Ammon's horn (tissue), 1 donor: ENCODE measurements at regions not wholly inside any gene's neighbourhood (a gene's known extent, or its start where the extent isn't known, plus 50 kb on each side); places are given as distances from the start of the nearest gene placed in this dataset.

Experiments used
- DNase-seq: peaks from one replicate; pipeline ENCODE4 v3.0.0-alpha.2; 2016; ENCODE audit warnings: low spot score

DNA sequence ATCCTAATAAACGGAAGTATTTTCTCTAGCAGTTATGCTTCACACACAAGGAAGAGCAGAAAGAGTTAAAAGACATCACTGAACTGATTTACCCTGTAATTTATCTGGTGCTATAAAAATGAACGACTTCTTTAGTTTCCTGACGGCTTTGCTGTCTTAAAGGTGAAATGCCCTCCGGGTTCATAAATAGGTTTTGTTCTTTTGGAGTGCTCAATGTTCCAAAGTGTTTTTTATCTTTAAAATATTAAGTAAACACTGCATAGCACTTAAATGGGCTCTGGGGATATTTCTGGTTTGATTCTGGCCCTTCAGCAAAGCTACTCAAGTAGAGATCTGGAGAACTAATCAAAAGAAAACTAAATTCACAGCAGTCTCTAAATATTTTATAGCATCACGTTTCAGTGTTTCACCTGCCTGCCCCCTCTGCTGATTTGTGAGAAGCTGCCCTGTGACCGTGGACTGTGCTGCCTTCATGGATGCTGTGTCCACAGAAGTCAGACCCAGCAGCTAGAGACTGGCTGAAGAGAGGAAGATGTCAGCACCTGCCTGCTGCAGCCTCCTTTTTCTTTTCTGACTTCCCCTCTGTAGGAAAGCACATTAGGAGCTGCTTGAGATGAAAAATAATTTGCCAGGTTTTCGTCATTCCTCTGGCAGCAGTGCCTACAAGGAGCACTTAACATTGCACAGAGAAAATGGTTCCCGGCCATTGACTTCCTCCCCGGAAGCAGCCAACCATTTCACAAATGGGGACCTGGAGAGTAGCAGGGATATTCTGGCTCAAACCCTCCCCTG is 205.1 kb upstream of the FSCB start:
- no peak for DNase-seq

DNA sequence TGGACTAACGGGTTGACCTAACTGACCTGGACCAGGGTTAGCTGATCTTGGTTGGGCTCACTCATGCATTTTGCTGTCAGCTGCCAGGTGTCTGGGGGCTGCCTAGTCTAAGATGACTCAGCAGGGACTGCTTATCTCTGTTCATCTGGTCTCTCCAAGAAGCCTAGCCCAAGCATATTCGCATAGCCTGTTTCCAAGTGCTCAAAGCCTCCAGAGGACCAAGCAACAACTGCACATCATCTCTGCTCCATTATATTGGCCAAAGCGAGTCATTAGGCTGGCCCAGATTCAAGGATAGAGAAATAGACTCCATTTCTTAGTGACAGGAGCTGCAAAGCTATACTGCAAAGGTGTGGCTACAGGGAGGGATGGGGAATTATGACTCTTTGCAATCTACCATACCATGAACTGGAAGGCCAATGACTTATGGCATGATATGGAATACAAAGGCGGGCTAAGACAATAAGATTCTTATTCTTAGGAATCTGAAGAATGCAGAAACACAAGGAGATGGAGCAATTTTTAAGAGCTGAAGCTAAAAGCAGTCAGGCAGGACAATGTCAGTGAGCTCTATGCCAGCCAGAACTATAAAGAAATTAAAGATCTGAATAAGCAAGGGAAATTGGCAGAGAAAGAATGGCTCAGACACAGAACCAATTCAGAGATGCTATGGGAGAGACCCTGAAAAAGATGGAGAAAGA is 194.6 kb upstream of the FSCB start:
- DNase-seq = no peak

DNA sequence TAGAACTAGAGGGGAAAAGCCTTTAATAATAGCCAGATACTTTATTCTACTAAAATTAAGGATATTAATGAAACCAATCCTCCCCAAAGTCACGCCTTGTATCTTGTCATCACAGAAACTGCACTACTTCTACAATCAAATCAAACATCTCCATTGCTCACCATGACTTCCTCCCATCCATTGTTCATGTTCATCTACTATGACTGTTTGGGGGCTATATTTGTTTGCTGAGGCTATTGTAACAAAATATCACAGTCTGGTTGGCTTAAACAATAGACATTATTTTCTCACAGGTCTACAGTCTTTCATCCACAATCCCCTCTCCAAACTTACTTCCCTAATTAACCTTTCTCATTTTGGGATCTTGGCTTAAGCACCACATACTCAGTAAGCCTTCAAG is 193.6 kb upstream of the FSCB start:
- no peak for DNase-seq

DNA sequence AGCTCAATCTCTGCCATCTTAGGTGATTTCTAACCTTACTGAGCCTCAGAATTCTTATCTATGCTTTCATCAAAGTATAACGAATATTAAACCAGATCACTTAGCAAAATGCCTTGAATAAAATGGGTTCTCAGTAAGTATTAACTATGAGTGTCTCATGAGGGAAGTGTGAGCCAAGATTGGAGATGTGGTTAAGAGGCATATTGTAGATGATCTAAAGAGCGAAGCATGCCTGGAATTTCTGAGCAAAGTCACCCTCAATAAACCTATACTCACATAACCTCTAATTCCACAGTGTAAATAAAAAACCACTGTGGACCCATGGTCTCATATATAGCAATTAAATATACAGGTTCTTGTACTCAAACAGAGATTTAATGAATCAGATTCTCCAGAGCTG is 193.1 kb upstream of the FSCB start:
- no peak for DNase-seq

DNA sequence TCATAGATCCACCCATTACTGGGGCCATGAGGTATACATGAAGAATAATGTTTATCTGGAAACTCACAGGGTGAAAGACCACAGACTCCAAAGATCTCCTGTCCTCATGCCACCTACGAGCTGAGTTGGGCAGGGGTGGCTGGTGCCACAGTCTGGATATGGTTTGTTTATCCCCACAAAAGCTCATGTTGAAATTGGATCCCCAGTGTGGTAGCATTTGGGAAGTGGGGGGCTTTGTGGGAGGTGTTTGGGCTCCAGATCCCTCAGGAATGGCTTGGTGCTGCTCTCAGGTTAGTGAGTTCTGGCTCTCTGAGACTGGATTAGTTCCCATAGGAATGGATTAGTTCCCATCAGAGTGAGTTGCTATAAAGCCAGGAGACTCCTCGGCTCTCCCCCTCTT is 192.3 kb upstream of the FSCB start:
- no peak for DNase-seq

DNA sequence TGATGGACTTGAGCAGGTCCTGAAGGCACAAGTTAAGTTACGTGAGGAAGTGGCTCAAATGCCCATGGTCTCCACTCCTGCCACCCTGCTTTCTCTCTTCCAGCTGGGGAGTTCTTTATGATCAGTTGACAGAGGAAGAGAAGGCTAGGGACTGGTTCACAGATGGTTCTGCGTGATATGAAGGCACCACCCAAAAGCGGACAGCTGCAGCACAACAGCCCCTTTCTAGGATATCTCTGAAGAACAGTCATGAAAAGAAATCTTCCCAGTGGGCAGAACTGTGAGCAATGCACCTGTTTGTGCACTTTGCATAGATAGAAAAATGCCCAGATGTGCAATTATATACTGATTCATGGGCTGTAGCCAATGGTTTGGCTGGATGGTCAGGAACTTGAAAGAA is 162.4 kb upstream of the FSCB start:
- no peak for DNase-seq

DNA sequence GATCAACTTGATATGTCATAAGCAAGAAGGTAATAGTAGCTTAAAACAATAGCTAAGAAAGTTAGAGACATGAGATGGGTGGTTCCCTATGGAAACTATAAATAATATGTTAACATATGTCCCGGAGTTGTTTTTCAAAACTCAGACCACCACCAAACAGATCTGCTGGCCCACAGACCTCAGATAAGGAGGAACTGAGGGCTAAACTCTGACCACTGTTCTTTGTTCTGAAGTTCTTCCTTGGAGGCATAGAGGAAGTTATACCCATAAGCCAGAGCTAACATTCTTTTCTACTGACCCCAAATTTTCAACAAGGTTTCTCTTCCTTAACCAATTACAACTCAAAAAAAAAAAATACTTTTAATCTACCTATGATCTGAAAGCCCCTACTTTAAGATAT is 156.1 kb upstream of the FSCB start:
- no peak for DNase-seq

DNA sequence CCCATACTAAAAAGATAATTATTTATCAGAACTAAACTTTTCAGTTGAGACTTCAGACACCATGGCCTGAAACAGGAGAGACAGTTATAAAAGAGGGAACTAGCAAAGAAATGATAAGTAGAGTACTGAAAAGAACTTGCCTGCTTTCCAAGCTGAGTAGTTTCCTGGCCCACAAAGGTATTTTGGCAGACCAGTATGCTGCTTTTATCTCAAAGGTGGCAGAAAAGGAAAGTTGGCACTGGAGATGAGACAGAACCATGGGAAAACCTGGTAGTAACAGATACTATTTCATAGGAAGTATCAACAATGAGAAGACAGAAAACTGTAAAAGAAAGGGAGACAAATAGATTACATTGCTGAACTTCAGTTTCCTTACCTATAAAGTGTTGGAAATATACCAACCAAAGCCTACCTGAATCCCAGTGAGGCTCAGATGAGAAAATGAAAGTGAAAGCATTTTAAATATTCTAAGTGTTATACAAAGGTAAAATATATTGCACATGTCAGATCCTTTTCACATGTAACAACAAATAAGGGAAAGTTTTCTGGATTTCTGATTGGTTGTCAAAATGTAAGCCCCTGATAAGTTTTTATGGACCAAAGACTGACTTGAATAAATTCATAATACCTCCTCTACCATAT is 155.3 kb upstream of the FSCB start:
- DNase-seq = no peak

DNA sequence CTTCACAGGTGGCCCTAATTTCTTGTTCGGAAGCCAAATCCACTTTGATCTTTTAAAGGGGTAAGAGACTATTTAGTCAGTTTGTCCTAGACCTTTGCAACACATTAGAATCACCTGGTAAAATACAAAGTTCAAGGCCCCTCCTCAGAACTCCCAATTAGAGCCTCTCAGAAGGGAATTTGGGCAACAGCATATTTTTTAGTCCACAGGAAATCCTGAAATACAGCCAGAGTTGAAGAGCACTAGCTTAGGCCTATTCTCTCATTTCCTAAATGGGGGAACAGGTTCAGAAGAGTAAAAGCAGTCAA is 151.3 kb upstream of the FSCB start:
- no peak for DNase-seq

DNA sequence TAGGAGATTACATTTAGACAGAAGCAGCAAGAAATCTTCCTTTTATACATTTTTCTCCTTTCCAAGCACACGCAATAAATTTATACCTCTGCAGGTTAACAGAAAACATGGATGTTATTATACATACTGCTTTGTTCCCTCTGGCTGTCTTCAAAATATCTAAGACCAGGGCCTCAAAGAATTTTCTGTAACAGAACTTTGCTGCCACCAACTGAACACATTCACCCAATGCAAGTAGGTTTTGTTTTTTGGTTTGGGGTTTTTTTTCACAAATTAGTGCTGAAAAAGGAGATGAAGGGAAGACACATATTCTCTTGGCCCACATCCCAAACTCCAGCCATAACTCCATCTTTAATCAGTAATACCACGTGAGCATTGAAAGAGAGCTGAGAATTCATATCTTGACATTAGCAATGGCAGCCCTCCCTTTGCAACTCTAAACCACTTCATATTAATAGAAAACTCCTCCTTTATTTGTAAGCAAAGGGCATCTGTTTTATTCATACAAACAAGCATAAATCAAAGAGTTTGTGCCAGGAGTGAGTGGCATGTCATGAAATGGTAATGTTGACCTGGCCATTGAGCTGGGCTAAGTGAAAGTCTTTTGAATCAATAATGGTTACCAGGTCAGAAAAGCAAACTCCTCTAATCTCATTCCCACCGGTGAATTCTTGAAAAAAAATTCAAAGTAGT is 150.8 kb upstream of the FSCB start:
- DNase-seq = peak; percentile 34

DNA sequence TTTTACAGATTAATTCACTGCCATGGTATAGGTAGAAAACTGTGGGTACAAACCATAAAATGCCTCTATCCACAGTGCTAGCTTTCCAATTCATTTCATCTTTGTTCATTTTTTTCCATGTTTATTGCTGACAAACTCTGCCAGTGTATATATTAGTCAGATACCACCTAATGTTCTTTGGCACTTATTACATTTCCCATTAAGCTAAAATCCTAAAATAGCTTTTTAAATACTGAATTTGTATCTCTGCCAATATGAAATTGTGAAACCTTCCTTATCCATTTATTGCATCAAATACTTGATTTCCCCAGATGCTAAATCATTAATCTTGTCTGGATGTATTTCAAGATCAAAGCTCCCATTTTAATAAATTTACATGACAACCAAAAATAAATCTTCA is 150.1 kb upstream of the FSCB start:
- DNase-seq = no peak

DNA sequence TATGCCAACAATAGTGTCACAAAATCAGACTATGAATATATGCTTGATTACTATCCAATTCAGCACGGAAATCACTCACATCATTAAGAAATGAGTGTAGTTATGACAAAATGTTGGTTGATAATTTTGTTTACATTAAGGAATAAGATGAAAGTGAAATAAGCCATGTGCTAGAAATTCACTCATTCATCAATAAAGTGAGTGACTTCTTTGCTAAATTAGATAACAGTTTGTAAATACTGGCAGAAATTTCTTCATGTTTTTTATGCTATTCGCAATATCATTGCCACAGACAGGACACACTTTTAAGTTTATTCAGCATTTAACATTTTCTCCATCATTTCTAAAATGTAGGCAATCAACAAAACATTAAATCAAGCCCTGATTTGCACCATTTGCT is 147.5 kb upstream of the FSCB start:
- no peak for DNase-seq

DNA sequence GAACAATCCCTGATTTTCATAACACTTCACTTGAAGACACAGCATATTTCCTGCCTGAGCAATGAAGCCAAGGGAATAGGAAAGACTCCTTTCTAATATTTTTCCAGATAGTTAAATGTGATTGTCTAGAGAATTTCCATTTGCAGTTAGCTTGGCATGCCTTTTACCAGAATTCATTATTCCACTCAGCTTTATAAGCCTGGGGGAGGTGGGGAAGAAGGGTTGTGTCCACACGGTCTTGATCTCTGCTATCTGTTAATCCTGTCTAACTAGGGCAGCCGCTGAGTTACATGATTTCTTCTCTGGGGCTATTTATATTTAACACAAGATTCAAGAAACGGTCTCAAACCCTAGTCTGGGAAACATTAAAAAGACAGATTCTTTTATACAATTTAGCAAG is 146.6 kb upstream of the FSCB start:
- no peak for DNase-seq

DNA sequence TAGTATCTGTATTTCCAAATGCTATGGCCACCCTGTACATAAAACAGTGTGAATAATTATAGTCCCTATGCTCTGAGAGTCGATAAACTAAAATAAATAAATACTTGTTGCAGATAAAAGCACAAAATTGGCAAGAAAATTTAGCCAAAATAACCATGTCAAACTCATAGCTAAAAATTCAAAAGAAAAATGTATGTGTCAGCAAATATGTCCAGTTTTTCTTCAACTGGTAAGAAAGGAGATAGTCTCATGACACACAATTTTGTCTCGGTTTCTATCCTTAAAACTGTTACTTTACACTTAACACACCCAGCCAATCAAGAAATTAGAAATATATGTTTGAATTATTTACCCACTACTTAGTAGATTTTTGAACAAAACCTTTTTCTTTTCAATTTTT is 145.6 kb upstream of the FSCB start:
- DNase-seq = no peak

DNA sequence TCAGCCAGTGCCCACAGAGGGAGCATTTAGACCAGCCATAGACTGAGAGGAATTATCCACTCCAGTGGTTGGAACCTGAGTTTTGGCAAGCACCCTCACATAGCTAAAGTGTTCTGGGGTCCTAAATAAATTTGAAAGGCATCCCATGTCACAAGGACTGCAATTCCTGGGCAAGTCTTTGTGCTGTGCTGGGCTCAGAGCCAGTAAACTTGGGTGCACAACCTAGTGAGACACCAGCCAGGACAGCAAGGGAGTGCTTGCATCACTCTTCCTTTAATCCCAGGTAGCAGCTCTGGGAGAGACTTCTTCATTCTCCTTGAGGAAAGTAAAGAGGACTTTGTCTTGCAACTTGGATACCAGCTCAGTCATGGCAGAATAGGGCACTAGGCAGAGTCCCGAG is 142.0 kb upstream of the FSCB start:
- DNase-seq = no peak

DNA sequence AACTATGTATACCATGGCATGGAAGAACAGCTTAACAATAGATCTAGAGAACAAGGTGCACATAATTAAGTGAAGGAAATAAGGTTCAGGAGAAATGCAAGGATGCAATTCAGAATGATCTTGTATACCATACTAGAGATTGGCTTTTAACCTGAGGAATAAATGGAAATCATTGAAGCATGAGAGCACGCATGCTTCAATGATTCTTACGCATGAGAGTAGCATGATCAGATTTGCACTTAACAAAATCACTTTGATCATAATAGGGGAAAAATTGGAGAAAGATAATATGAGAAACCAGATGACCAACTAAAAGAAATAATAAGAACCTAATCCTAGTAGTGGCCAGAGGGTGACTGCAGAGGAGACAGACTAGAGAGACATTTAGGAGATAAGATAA is 133.3 kb upstream of the FSCB start:
- DNase-seq = no peak

DNA sequence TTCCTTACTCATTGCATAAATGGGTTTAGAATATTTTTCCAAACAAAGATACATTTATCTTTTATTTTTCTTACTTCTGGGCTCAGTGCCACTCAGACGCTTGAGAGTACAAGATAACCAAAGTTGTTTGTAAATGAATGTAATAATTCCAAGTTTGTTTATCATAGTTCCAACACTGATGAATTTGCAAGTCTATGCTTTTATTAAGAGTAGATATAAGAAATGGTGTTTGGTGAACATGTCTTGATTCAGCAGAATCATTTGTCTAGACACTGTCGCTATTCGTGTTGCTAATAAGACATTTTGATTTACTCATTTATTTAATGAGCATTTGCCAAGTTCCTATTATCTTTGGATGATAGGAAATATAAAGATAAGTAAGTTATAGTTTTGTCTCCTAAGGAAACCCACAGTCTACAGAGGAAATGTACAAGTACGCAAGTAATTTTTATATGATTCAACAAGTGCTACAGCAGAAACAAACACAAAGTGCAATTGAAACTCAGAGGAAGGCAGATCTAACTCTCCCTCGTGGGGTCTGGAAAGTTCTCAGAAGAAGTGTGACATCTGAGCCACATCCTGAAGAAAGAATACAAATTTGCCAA is 132.8 kb upstream of the FSCB start:
- DNase-seq = no peak

DNA sequence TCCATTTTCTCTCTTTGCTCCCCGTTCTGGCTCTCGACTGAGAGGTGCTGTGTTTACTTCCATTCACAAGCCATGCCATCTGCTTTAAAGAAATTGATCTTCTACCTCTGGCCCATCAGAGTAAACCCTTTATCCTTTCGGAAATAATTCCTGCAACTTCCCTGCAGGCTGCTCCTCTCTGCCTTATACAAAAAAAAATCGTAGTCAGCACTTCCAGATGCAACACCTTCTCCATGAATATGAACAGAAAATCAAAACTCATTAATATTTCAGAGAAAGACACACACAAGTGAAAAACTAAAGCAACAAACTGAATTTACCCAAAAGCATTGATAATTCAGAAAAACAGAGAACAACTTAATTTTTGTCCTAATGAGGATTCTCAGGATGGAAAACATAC is 127.6 kb upstream of the FSCB start:
- DNase-seq = no peak

DNA sequence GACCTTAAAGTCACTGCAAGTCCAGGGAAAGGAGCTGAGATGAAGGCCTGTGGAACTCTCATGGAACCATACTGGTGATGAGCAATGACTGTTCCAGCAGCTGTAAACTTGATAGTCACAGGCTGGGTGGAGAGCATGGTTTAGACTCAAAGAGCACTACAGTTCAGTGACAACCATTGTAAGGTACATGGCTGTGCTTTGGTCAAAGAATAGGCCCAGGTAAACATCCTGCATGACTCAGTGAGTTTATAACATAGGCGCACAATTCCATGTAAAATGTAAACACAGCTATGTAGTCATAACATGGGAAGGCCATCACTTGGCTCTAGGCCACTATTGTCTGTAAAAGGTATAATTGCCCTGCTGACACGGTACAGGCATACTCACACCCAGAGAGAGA is 119.3 kb upstream of the FSCB start:
- DNase-seq = no peak

DNA sequence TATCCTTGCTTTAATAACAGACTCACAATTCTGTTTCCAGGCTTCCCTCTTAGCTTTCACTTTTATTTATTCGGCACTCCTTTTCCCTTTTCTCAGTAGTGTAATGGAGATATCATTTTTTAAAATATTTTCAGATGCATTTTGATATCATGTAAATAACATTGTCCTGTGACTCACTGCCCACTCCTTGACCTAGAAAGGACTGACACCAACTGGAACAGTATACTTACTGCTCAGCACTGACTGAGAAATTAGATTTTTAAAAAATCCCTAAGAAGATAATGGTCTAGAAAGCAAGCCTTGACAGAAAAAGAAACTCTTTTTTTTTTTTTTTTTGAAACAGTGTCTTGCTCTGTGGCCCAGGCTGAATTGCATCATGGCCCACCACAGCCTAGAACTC is 118.0 kb upstream of the FSCB start:
- DNase-seq = no peak

DNA sequence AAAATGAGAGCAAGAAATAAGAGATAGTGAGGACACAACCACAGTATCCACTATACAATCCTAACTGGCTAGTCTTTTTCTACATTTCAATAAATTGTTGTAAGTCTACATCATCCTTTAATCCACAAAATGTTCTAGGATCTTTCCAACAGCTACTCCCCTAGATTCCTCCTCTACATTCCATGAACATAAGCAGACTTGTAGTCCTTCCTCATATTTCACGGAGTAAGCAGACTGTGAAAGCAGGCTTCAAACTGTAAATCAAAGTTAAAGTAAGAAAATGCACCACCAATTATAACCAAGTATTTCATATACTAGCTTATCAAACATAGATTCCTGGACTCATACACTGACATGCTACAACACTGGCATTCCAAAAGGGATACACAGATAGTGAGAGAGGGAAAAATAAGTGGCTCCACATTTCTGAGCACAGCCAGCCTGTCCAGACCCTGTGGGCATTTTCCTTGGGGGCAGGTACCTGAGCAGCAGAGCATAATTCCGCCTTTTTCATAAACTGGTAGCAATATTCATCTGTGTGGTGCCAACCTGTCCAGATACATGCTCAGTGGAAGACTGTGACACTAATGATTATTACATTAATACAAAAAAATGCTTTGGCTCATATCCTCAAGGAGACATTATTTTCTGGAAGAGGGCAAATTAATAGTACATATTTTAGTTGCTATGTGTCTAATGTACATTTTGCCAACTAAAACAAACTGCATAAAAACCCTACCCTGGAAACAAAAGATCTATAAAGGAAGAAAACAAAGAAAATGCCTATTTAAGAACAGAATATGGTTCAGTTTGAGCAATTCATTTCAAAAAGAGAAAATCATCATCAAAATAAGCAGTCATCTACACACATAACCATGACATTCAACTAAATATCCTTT is 113.3 kb upstream of the FSCB start:
- no peak for DNase-seq

DNA sequence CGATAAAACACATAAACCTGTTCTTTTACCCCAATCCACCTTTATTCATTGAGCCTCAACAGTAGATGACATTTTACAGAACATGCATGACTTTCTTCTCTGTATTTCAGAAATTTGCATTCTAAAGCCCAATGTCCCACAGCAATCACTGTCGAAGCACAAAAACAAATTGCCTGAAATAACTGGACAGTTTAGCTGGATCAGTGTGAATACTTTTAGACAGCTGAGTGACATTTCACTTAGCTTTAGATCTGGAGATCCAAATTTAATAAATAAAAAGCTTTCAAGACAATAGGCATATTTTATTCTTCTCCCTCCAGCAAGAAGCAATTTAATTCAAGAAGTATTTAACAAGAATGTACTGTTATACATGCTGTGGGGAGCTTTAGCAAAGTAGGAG is 109.1 kb upstream of the FSCB start:
- no peak for DNase-seq
